NCI-H345 treated with DMSO at 0.1 percent for 48 hours (cell line): ENCODE measurements at regions not wholly inside any gene's neighbourhood (a gene's known extent, or its start where the extent isn't known, plus 50 kb on each side); places are given as distances from the start of the nearest gene placed in this dataset.

ENCODE experiments used
- DNase-seq: peaks from one replicate; lab custom pipeline; 2025; ENCODE audit not compliant: unreplicated experiment; lab: John Stamatoyannopoulos, UW

GRCh38 chr22:48644997-48645396 lies 1182.7 kb downstream of the BRD1 start:
- no peak for DNase-seq

- DNase-seq = no peak
These were observed 1183.6 kb downstream of the BRD1 start for GRCh38 chr22:48644108-48644507.

GRCh38 chr22:48643066-48643731 lies 1184.5 kb downstream of the BRD1 start:
- no peak for DNase-seq

GRCh38 chr22:48642550-48642949 lies 1185.1 kb downstream of the BRD1 start:
- DNase-seq = no peak

- DNase-seq = no peak
These were observed 1185.7 kb downstream of the BRD1 start for GRCh38 chr22:48641906-48642475.

- DNase-seq = no peak
These were observed 1186.5 kb downstream of the BRD1 start for GRCh38 chr22:48640890-48641841.

- no peak for DNase-seq
These were observed 1187.6 kb downstream of the BRD1 start for GRCh38 chr22:48639896-48640748.

- no peak for DNase-seq
These were observed 1188.5 kb downstream of the BRD1 start for GRCh38 chr22:48639021-48639795.

GRCh38 chr22:48637231-48637630 lies 1190.4 kb downstream of the BRD1 start:
- no peak for DNase-seq

GRCh38 chr22:48636746-48637145 lies 1190.9 kb downstream of the BRD1 start:
- no peak for DNase-seq

- DNase-seq = peak; percentile 25
These were observed 1191.9 kb downstream of the BRD1 start for GRCh38 chr22:48635816-48636215.

- DNase-seq = no peak
These were observed 1192.6 kb downstream of the BRD1 start for GRCh38 chr22:48635031-48635430.

- DNase-seq = no peak
These were observed 1193.5 kb downstream of the BRD1 start for GRCh38 chr22:48633996-48634836.

- DNase-seq = no peak
These were observed 1194.9 kb downstream of the BRD1 start for GRCh38 chr22:48632646-48633246.

- DNase-seq = no peak
These were observed 1196.3 kb downstream of the BRD1 start for GRCh38 chr22:48631288-48631863.

GRCh38 chr22:48630848-48631247 lies 1196.8 kb downstream of the BRD1 start:
- DNase-seq = no peak

- no peak for DNase-seq
These were observed 1197.3 kb downstream of the BRD1 start for GRCh38 chr22:48630433-48630754.

GRCh38 chr22:48629631-48630432 lies 1197.8 kb downstream of the BRD1 start:
- DNase-seq = no peak
